CMK (cell line): ENCODE measurements at regions not wholly inside any gene's neighbourhood (a gene's known extent, or its start where the extent isn't known, plus 50 kb on each side); places are given as distances from the start of the nearest gene placed in this dataset.

Experiments used
- DNase-seq: peaks from one replicate; pipeline ENCODE4 v3.0.0-alpha.2; 2010; ENCODE audit warnings: low read depth

- DNase-seq, result no peak
These were observed 514.3 kb upstream of the SEL1L start for GRCh38 chr14:82047777-82048470.

GRCh38 chr14:82052778-82053177 lies 519.1 kb upstream of the SEL1L start:
- no peak for DNase-seq

GRCh38 chr14:82055515-82056115 lies 522.0 kb upstream of the SEL1L start:
- DNase-seq, result no peak

GRCh38 chr14:82060219-82060618 lies 526.6 kb upstream of the SEL1L start:
- DNase-seq, result no peak

- no peak for DNase-seq
These were observed 533.7 kb upstream of the SEL1L start for GRCh38 chr14:82067221-82067875.

- no peak for DNase-seq
These were observed 536.4 kb upstream of the SEL1L start for GRCh38 chr14:82070040-82070439.

GRCh38 chr14:82070753-82071152 lies 537.1 kb upstream of the SEL1L start:
- no peak for DNase-seq

GRCh38 chr14:82073547-82073946 lies 539.9 kb upstream of the SEL1L start:
- no peak for DNase-seq

GRCh38 chr14:82075566-82075965 lies 541.9 kb upstream of the SEL1L start:
- peak; percentile 1 for DNase-seq

GRCh38 chr14:82079553-82079952 lies 545.9 kb upstream of the SEL1L start:
- DNase-seq, result no peak

GRCh38 chr14:82080370-82080769 lies 546.7 kb upstream of the SEL1L start:
- no peak for DNase-seq

GRCh38 chr14:82084813-82085212 lies 551.2 kb upstream of the SEL1L start:
- DNase-seq, result no peak

GRCh38 chr14:82091097-82091496 lies 557.4 kb upstream of the SEL1L start:
- DNase-seq, result no peak

- no peak for DNase-seq
These were observed 561.2 kb upstream of the SEL1L start for GRCh38 chr14:82094829-82095345.

GRCh38 chr14:82104013-82104412 lies 570.4 kb upstream of the SEL1L start:
- no peak for DNase-seq

- DNase-seq, result no peak
These were observed 578.7 kb upstream of the SEL1L start for GRCh38 chr14:82112210-82112839.

GRCh38 chr14:82113007-82113406 lies 579.4 kb upstream of the SEL1L start:
- DNase-seq, result no peak

- no peak for DNase-seq
These were observed 580.1 kb upstream of the SEL1L start for GRCh38 chr14:82113710-82114109.

GRCh38 chr14:82116721-82117120 lies 583.1 kb upstream of the SEL1L start:
- DNase-seq, result no peak

GRCh38 chr14:82122655-82123054 lies 589.0 kb upstream of the SEL1L start:
- no peak for DNase-seq

GRCh38 chr14:82124511-82124910 lies 590.9 kb upstream of the SEL1L start:
- no peak for DNase-seq

- DNase-seq, result no peak
These were observed 592.4 kb upstream of the SEL1L start for GRCh38 chr14:82126006-82126405.

- DNase-seq, result no peak
These were observed 600.8 kb upstream of the SEL1L start for GRCh38 chr14:82134411-82134810.
